ENCODE measurements at regions not wholly inside any gene's neighbourhood (a gene's known extent, or its start where the extent isn't known, plus 50 kb on each side); places are given as distances from the start of the nearest gene placed in this dataset.

- TF ChIP-seq POLR2A (IDR thresholded peaks at IDR 0.05) (no peak), CTCF (IDR thresholded peaks at IDR 0.05 in 4 of 5, conservative IDR thresholded peaks at IDR 0.05 in 1 of 5) (no peak)
Measured at GRCh38 chr13:26475176-26476110, 82.0 kb upstream of the WASF3 start.

All from gastrocnemius medialis (tissue), 4 donors.